NCI-H146 (cell line): ENCODE measurements at regions not wholly inside any gene's neighbourhood (a gene's known extent, or its start where the extent isn't known, plus 50 kb on each side); places are given as distances from the start of the nearest gene placed in this dataset.

ENCODE experiments used
- DNase-seq: peaks from one replicate; lab custom pipeline; 2025; lab: John Stamatoyannopoulos, UW

GRCh38 chr7:125030756-125031387 lies 101.2 kb upstream of the POT1 start:
- no peak for DNase-seq

GRCh38 chr7:125025620-125026019 lies 96.0 kb upstream of the POT1 start:
- no peak for DNase-seq

GRCh38 chr7:125020801-125021200 lies 91.2 kb upstream of the POT1 start:
- DNase-seq = no peak

GRCh38 chr7:125010540-125010939 lies 80.9 kb upstream of the POT1 start:
- DNase-seq = no peak

GRCh38 chr7:124996778-124997177 lies 67.2 kb upstream of the POT1 start:
- DNase-seq = no peak

GRCh38 chr7:124992851-124993562 lies 63.4 kb upstream of the POT1 start:
- DNase-seq = no peak

GRCh38 chr7:124989911-124990310 lies 60.3 kb upstream of the POT1 start:
- DNase-seq = no peak
